ENCODE measurements at regions not wholly inside any gene's neighbourhood (a gene's known extent, or its start where the extent isn't known, plus 50 kb on each side); places are given as distances from the start of the nearest gene placed in this dataset.

GRCh38 chr5:68066277-68066955 is 149.1 kb upstream of the PIK3R1 start:
- no peak for TF ChIP-seq PBX3 (IDR thresholded peaks at IDR 0.05)
- TF ChIP-seq YY1 (IDR thresholded peaks at IDR 0.05; ENCODE audit: low read depth) = no peak
- no peak for TF ChIP-seq CTCF (IDR thresholded peaks at IDR 0.05)
- no peak for TF ChIP-seq USF1 (IDR thresholded peaks at IDR 0.05; ENCODE audit: borderline replicate concordance, low read depth)
- no peak for TF ChIP-seq SIN3A (IDR thresholded peaks at IDR 0.05; ENCODE audit: borderline replicate concordance, low read depth, low read length)
- TF ChIP-seq FOXM1 (IDR thresholded peaks at IDR 0.05; ENCODE audit: low read depth) = no peak
- no peak for TF ChIP-seq USF2 (IDR thresholded peaks at IDR 0.05; ENCODE audit: borderline replicate concordance, low read depth, low read length)
